PC-9 (cell line): ENCODE measurements at regions not wholly inside any gene's neighbourhood (a gene's known extent, or its start where the extent isn't known, plus 50 kb on each side); places are given as distances from the start of the nearest gene placed in this dataset.

ENCODE experiments used
- BruUV-seq: library from RNA; stranded (reverse); fragments of 400-500 nt; replicated peaks from 2 replicates; lab custom pipeline; 2021; lab: Mats Ljungman, UMichigan
- CTCF ChIA-PET: fragments of 300-600 bp; sonication (Branson Sonifier 250); formaldehyde crosslinking; loops from one replicate; lab custom pipeline; 2022; ENCODE audit warnings: antibody characterized with exemption; lab: Charles Lee
- POLR2A ChIA-PET: fragments of 300-600 bp; sonication (Branson Sonifier 250); formaldehyde crosslinking; loops from one replicate; lab custom pipeline; 2022; ENCODE audit warnings: antibody characterized with exemption; ENCODE audit not compliant: unreplicated experiment; lab: Charles Lee
- DNase-seq, 2 experiments: peaks; one replicate each; pipeline versions ENCODE4 v3.0.0 to v3.0.0-alpha.2; 2015 to 2022; ENCODE audit warnings: mixed read lengths in 1 of 2
- H2AFZ ChIP-seq: fragments of 200-600 bp; sonication (generic); 2 replicates; pipeline ENCODE4 v1.8.1; 2017; ENCODE audit warnings: antibody characterized with exemption
- H3F3A ChIP-seq: fragments of 200-600 bp; sonication (generic); 2 replicates; pipeline ENCODE4 v1.8.1; 2017; ENCODE audit warnings: antibody characterized with exemption, mild to moderate bottlenecking, low read depth; ENCODE audit not compliant: insufficient read depth
- H3K27ac ChIP-seq: fragments of 200-600 bp; sonication (generic); 2 replicates; pipeline ENCODE4 v1.6.1; 2016; ENCODE audit warnings: mixed run types
- H3K27me3 ChIP-seq: fragments of 200-600 bp; sonication (generic); 2 replicates; pipeline ENCODE4 v1.6.1; 2016; ENCODE audit warnings: low read depth, mixed run types; ENCODE audit not compliant: insufficient read depth
- H3K36me3 ChIP-seq: fragments of 200-600 bp; sonication (generic); 2 replicates; pipeline ENCODE4 v1.6.1; 2016; ENCODE audit warnings: low read depth, mixed run types
- H3K4me1 ChIP-seq: fragments of 200-600 bp; sonication (generic); replicated peaks from 2 replicates; pipeline ENCODE4 v1.6.1; 2016; ENCODE audit warnings: mixed run types; ENCODE audit not compliant: insufficient read depth
- H3K4me2 ChIP-seq: fragments of 200-600 bp; sonication (generic); 2 replicates; pipeline ENCODE4 v1.6.1; 2017; ENCODE audit warnings: mixed run types
- H3K4me3 ChIP-seq: fragments of 200-600 bp; sonication (generic); 2 replicates; pipeline ENCODE4 v1.6.1; 2016; ENCODE audit warnings: mixed run types
- H3K79me2 ChIP-seq: fragments of 200-600 bp; sonication (generic); 2 replicates; pipeline ENCODE4 v1.6.1; 2017; ENCODE audit warnings: low read depth, mixed run types
- H3K9me2 ChIP-seq: fragments of 200-600 bp; sonication (generic); 2 replicates; pipeline ENCODE4 v1.8.1; 2017; ENCODE audit warnings: mild to moderate bottlenecking; ENCODE audit not compliant: insufficient read depth
- H3K9me3 ChIP-seq: fragments of 200-600 bp; sonication (generic); 2 replicates; pipeline ENCODE4 v1.8.1; 2016; ENCODE audit warnings: low read depth; ENCODE audit not compliant: insufficient read depth
- H4K20me1 ChIP-seq: fragments of 200-600 bp; sonication (generic); 2 replicates; pipeline ENCODE4 v1.8.1; 2017; ENCODE audit not compliant: insufficient read depth
- CTCF ChIP-seq: fragments of 200-600 bp; sonication (generic); conservative IDR thresholded peaks from 2 replicates; pipeline ENCODE4 v1.6.1; 2017; ENCODE audit warnings: mixed run types, antibody characterized with exemption, mild to moderate bottlenecking, moderate library complexity
- EZH2 ChIP-seq: fragments of 200-600 bp; sonication (generic); IDR thresholded peaks from 2 replicates; pipeline ENCODE4 v1.8.0; 2017; ENCODE audit warnings: antibody characterized with exemption, low read depth
- intact Hi-C: fragments of 100-400 bp; cut with micrococcal nuclease; formaldehyde crosslinking; loops from one replicate; pipeline ENCODE4 v1.10.0; 2022; ENCODE audit not compliant: unreplicated experiment

GRCh38 chr15:93835344-93835743 is 396.0 kb upstream of the MCTP2 start:
- Histone ChIP-seq H3K9me3 (no peaks in the 10 kb centered on the region), H3K4me3 (no peak overlapping the region), H3K27ac (no peak overlapping the region), H3F3A (no peaks in the 10 kb centered on the region), H3K27me3 (no peaks in the 10 kb centered on the region), H3K4me1 (no peaks in the 10 kb centered on the region), H3K9me2 (no peaks in the 10 kb centered on the region), H3K36me3 (no peaks in the 10 kb centered on the region), H2AFZ (no peak overlapping the region), H3K79me2 (no peaks in the 10 kb centered on the region), H4K20me1 (no peaks in the 10 kb centered on the region), H3K4me2 (no peak overlapping the region)
- intact Hi-C loops: no loop called here
- TF ChIP-seq CTCF (no peak), EZH2 (no peak)
- DNase-seq: no peak
- ChIA-PET POLR2A (no interaction called here), CTCF (no interaction called here)
- no TSS peak for BruUV-seq

DNA sequence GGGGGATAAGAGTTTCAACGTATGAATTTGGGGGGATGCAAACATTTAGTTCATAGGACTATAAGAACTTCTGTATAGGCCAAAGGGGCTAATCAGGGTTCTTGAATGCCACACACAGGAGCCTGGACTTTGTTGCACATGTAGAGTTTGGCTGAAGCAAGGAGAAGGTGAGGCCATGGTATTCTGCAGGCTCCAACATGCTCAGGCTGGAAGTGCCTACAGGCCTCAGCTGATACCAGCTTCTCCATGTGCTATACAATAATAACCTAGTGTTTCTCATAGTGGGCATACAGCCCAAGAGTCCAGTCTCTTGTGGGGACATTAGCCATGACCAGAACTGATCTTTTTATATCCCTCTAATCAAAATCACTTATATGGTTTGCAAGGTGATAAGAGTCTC is 399.7 kb upstream of the MCTP2 start:
- DNase-seq: no peak
- Histone ChIP-seq H3F3A (no peaks in the 10 kb centered on the region), H2AFZ (no peak overlapping the region), H3K4me1 (no peaks in the 10 kb centered on the region), H3K4me2 (no peak overlapping the region), H3K9me3 (no peaks in the 10 kb centered on the region), H3K79me2 (no peaks in the 10 kb centered on the region), H4K20me1 (no peaks in the 10 kb centered on the region), H3K9me2 (no peaks in the 10 kb centered on the region), H3K4me3 (no peak overlapping the region), H3K27me3 (no peaks in the 10 kb centered on the region), H3K27ac (no peak overlapping the region), H3K36me3 (no peaks in the 10 kb centered on the region)
- BruUV-seq: no TSS peak
- CTCF ChIA-PET: no interaction called here
- TF ChIP-seq EZH2 (no peak), CTCF (no peak)
- POLR2A ChIA-PET: no interaction called here
- intact Hi-C loops: no loop called here

DNA sequence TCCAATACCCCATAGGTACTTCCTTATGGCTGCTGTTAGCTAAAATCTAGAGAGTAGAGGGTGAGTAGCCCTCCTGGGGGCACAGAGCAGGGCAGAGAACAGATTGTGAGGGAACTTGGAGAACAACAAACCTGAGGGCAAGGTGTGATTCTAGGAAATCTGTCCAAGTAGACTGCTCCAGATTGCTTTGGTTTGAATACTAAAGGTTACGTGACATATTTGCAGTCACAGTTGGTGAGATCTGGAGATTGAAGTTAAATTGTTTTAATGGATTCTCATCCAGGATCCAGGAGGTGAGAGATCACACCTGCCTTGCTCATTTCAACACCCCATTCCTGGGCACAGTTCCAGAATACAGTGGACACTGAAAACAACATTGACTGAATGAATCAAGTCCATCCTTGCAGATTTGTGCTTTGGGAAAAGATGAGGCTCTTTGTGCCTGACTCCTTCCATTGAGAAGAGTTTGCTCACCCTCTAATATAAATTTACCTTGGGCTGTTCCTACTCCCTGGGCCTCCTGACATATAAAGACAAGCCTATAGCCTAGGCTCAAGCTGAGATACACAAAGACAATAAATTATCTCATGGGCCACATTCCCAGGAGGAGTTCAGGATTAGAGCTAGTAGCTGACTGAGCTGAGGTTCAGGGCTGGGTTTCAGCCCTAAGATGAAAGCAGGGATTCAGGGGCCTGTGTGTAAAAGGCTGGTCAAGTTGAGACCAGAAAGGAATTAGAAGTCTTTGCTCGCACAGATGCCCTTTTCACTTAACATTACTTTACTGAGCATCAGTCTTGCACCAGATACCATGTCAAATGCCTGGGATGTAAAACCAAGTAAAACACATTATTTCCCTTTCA is 400.9 kb upstream of the MCTP2 start:
- ChIA-PET POLR2A (no interaction called here), CTCF (no interaction called here)
- Histone ChIP-seq H3K27me3 (no peaks in the 10 kb centered on the region), H3K9me3 (no peaks in the 10 kb centered on the region), H3F3A (no peaks in the 10 kb centered on the region), H3K27ac (no peak overlapping the region), H3K79me2 (no peaks in the 10 kb centered on the region), H4K20me1 (no peaks in the 10 kb centered on the region), H2AFZ (no peak overlapping the region), H3K36me3 (no peaks in the 10 kb centered on the region), H3K4me3 (no peak overlapping the region), H3K4me2 (no peak overlapping the region), H3K4me1 (no peaks in the 10 kb centered on the region), H3K9me2 (no peaks in the 10 kb centered on the region)
- no peak for TF ChIP-seq CTCF
- no peak for TF ChIP-seq EZH2
- DNase-seq: no peak
- intact Hi-C loops: no loop called here
- no TSS peak for BruUV-seq
